ENCODE measurements at regions not wholly inside any gene's neighbourhood (a gene's known extent, or its start where the extent isn't known, plus 50 kb on each side); places are given as distances from the start of the nearest gene placed in this dataset.
"Not testable (repeated sequence)": the region's sequence is repeated elsewhere in the genome, so short reads cannot be mapped to it uniquely, and the experiment has no call there.

DNA sequence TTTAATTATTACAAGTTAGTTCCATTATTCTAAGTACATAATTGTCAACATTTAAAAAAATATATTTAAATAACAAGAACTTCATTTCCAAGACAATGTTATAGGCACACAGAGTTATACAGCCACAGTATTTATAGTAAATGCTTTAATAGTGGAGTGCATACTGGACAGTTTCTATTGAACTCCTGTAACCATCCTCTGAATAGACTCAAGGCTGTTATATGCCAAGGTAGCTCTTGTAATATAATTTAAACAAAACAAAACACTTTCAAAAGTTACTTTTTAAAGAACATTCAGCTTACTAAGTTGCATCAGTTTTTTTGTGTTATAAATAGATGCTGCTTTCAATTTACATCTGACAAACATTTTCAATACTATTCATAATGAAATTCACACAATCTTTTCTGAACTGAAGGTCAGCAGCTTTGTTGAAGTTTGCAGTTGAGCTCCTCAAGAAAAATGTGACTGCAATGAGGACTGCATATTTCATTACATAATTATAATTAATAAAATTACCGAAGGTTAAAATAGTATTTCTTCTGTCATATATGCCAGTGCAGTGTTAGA lies 549.9 kb upstream of the CYLC2 start:
- no peaks in the 10 kb centered on the region for H3K9me3 ChIP-seq
- Mint-ChIP-seq H3K9me3 (peaks cover 5 to 21% (median 8%) of the 10 kb centered on the region in 3 donors), H3K4me1 (no peaks in the 10 kb centered on the region), H3K27ac (no peak overlapping the region), H3K27me3 (no peaks in the 10 kb centered on the region), H3K36me3 (no peaks in the 10 kb centered on the region), H3K4me3 (no peak overlapping the region)
- POLR2A ChIA-PET, result no interaction called here
- ATAC-seq (replicated peaks in 1 of 4) (no peak), DNase-seq (no peak)
- H3K27me3 ChIP-seq (replicated peaks in 1 of 2; ENCODE audit: control insufficient read depth in 2 of 2, extremely low read depth in 1 of 2, insufficient read depth in 2 of 2, low read length in 1 of 2), result no peaks in the 10 kb centered on the region
- CTCF ChIA-PET, result no interaction called here
- H3K4me1 ChIP-seq (ENCODE audit: control insufficient read depth in 1 of 2, extremely low read depth in 1 of 2, insufficient read depth in 2 of 2, low read length in 2 of 2), result no peaks in the 10 kb centered on the region
- no peaks in the 10 kb centered on the region for H3K36me3 ChIP-seq (ENCODE audit: control insufficient read depth in 2 of 2, extremely low read depth in 1 of 2, insufficient read depth in 1 of 2, low read length in 1 of 2)
- H3K27ac ChIP-seq (ENCODE audit: low read length), result no peak overlapping the region
- no CpG with 5 or more reads among the region's 1 CpG for WGBS (ENCODE audit: insufficient coverage)
- H3K4me3 ChIP-seq (ENCODE audit: control insufficient read depth in 1 of 2, extremely low read depth in 1 of 2, low read length in 1 of 2), result no peak overlapping the region

DNA sequence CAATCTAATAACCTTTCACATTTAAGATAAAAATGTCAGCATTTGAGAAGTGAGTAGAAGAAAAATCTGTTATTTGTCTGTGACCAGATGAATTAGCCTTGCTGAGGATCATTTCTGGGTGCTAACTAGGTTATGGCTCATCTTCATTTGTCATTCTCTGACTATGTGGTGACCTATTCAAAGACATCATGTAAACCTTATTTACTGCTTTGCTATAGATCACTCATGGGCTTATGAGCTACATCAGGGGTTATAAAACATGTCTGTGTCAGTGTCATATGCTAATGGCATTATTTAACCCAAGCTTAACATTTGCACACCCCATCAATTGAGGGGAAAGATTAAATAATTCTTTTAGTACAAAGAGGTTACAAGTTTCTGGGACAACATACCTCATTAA lies 555.5 kb upstream of the CYLC2 start:
- CTCF ChIA-PET, result no interaction called here
- H3K36me3 ChIP-seq (ENCODE audit: control insufficient read depth in 2 of 2, extremely low read depth in 1 of 2, insufficient read depth in 1 of 2, low read length in 1 of 2), result no peaks in the 10 kb centered on the region

DNA sequence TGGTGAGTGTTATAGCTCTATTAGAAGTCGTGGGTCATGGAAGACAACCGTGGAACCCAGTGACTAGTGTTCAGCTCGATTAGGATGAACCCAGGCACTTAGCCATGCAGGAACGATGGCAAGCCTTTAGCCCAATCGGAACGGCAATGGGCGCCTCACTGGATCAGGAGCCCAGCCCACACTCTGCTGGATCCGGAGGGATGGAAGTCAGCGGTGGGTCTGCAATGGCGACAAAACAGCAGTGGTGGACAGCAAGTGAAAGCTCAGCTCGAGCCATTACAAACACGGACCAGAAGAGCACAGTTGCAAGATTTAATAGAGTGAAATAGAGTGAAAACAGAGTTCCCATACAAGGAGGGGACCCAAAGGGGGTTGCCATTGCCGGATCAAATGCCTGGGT lies 558.5 kb upstream of the CYLC2 start:
- ATAC-seq (replicated peaks in 1 of 4); H3K27ac ChIP-seq (ENCODE audit: low read length); H3K27ac Mint-ChIP-seq; H3K27me3 ChIP-seq (replicated peaks in 1 of 2; ENCODE audit: control insufficient read depth in 2 of 2, extremely low read depth in 1 of 2, insufficient read depth in 2 of 2, low read length in 1 of 2); H3K4me3 Mint-ChIP-seq; DNase-seq; CTCF ChIA-PET; H3K9me3 ChIP-seq; H3K36me3 Mint-ChIP-seq; H3K4me1 Mint-ChIP-seq; H3K27me3 Mint-ChIP-seq; H3K36me3 ChIP-seq (ENCODE audit: control insufficient read depth in 2 of 2, extremely low read depth in 1 of 2, insufficient read depth in 1 of 2, low read length in 1 of 2); POLR2A ChIA-PET; H3K4me3 ChIP-seq (ENCODE audit: control insufficient read depth in 1 of 2, extremely low read depth in 1 of 2, low read length in 1 of 2); H3K4me1 ChIP-seq (ENCODE audit: control insufficient read depth in 1 of 2, extremely low read depth in 1 of 2, insufficient read depth in 2 of 2, low read length in 2 of 2): not testable (repeated sequence)
- WGBS (ENCODE audit: insufficient coverage), result 86% methylated on average over 11 of the region's 13 CpGs
- peaks cover 0 to 11% (median 6%) of the 10 kb centered on the region in 3 donors for H3K9me3 Mint-ChIP-seq

More for the DNA sequence above, 555.5 kb upstream of the CYLC2 start:
- Histone ChIP-seq H3K4me1 (ENCODE audit: control insufficient read depth in 1 of 2, extremely low read depth in 1 of 2, insufficient read depth in 2 of 2, low read length in 2 of 2) (no peaks in the 10 kb centered on the region), H3K4me3 (ENCODE audit: control insufficient read depth in 1 of 2, extremely low read depth in 1 of 2, low read length in 1 of 2) (no peak overlapping the region), H3K9me3 (no peaks in the 10 kb centered on the region), H3K27me3 (replicated peaks in 1 of 2; ENCODE audit: control insufficient read depth in 2 of 2, extremely low read depth in 1 of 2, insufficient read depth in 2 of 2, low read length in 1 of 2) (no peaks in the 10 kb centered on the region), H3K27ac (ENCODE audit: low read length) (no peak overlapping the region)
- H3K27me3 Mint-ChIP-seq, result no peaks in the 10 kb centered on the region
- no peak overlapping the region for H3K27ac Mint-ChIP-seq
- H3K4me3 Mint-ChIP-seq, result no peak overlapping the region
- no peaks in the 10 kb centered on the region for H3K4me1 Mint-ChIP-seq
- POLR2A ChIA-PET, result no interaction called here
- DNase-seq (no peak), ATAC-seq (replicated peaks in 1 of 4) (no peak)
- H3K9me3 Mint-ChIP-seq, result peaks cover 0 to 8% (median 6%) of the 10 kb centered on the region in 3 donors
- H3K36me3 Mint-ChIP-seq, result no peaks in the 10 kb centered on the region

DNA sequence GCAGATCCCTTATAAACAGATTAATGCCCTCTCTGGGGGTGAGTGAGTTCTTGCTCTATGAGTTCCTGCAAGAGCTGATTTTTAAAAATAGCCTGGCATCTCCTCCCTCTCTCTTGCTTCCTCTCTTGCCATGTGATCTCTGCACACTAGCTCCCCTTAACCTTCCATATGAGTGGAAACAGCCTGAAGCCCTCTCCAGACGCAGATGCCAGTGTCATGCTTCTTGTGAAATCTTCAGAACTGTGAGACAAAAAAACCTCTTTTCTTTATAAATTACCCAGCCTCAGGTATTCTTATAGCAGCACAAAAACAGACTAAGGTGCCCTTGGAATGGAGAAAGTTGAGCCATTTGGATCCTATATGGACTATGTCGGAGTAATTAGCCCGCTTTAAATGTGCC lies 559.7 kb upstream of the CYLC2 start:
- ATAC-seq (replicated peaks in 1 of 4) (no peak), DNase-seq (no peak)
- Histone ChIP-seq H3K36me3 (ENCODE audit: control insufficient read depth in 2 of 2, extremely low read depth in 1 of 2, insufficient read depth in 1 of 2, low read length in 1 of 2) (no peaks in the 10 kb centered on the region), H3K9me3 (no peaks in the 10 kb centered on the region), H3K27ac (ENCODE audit: low read length) (no peak overlapping the region), H3K27me3 (replicated peaks in 1 of 2; ENCODE audit: control insufficient read depth in 2 of 2, extremely low read depth in 1 of 2, insufficient read depth in 2 of 2, low read length in 1 of 2) (no peaks in the 10 kb centered on the region), H3K4me1 (ENCODE audit: control insufficient read depth in 1 of 2, extremely low read depth in 1 of 2, insufficient read depth in 2 of 2, low read length in 2 of 2) (no peaks in the 10 kb centered on the region), H3K4me3 (ENCODE audit: control insufficient read depth in 1 of 2, extremely low read depth in 1 of 2, low read length in 1 of 2) (no peak overlapping the region)
- ChIA-PET POLR2A (no interaction called here), CTCF (no interaction called here)
- H3K27me3 Mint-ChIP-seq, result no peaks in the 10 kb centered on the region
- H3K9me3 Mint-ChIP-seq, result peaks cover 0 to 13% (median 6%) of the 10 kb centered on the region in 3 donors
- no peak overlapping the region for H3K4me3 Mint-ChIP-seq
- no peaks in the 10 kb centered on the region for H3K4me1 Mint-ChIP-seq
- 83% methylated on average over 2 of the region's 3 CpGs for WGBS (ENCODE audit: insufficient coverage)
- H3K36me3 Mint-ChIP-seq, result no peaks in the 10 kb centered on the region
- no peak overlapping the region for H3K27ac Mint-ChIP-seq

DNA sequence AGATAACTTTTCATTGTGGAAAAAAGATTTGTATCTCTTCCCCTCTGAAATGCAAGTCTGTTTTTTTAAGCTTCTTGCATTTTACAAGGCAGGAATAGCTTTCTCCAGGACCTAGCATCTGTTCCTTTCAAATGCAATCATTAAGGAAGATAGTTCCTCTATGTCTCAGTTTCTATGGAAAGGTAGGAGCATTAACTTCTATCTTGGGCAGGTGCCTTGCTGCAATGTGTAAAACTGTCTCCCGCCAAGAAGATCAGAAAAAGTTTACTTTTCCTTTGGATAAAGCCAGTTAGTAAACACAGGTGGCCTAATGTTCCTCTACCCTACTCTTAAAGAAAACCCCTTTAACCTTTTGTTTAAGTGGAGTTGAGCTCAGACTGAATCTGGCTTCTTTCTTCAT lies 560.6 kb upstream of the CYLC2 start:
- Histone ChIP-seq H3K4me1 (ENCODE audit: control insufficient read depth in 1 of 2, extremely low read depth in 1 of 2, insufficient read depth in 2 of 2, low read length in 2 of 2) (no peaks in the 10 kb centered on the region), H3K27me3 (replicated peaks in 1 of 2; ENCODE audit: control insufficient read depth in 2 of 2, extremely low read depth in 1 of 2, insufficient read depth in 2 of 2, low read length in 1 of 2) (no peaks in the 10 kb centered on the region), H3K9me3 (no peaks in the 10 kb centered on the region), H3K27ac (ENCODE audit: low read length) (no peak overlapping the region), H3K36me3 (ENCODE audit: control insufficient read depth in 2 of 2, extremely low read depth in 1 of 2, insufficient read depth in 1 of 2, low read length in 1 of 2) (no peaks in the 10 kb centered on the region), H3K4me3 (ENCODE audit: control insufficient read depth in 1 of 2, extremely low read depth in 1 of 2, low read length in 1 of 2) (no peak overlapping the region)
- POLR2A ChIA-PET, result no interaction called here
- CTCF ChIA-PET, result no interaction called here
- WGBS (ENCODE audit: insufficient coverage), result no CpG with 5 or more reads among the region's 1 CpG
- ATAC-seq (replicated peaks in 1 of 4) (no peak), DNase-seq (no peak)
- no peaks in the 10 kb centered on the region for H3K4me1 Mint-ChIP-seq
- H3K4me3 Mint-ChIP-seq, result no peak overlapping the region
- peaks cover 0 to 13% (median 8%) of the 10 kb centered on the region in 3 donors for H3K9me3 Mint-ChIP-seq
- H3K27ac Mint-ChIP-seq, result no peak overlapping the region
- H3K27me3 Mint-ChIP-seq, result no peaks in the 10 kb centered on the region
- no peaks in the 10 kb centered on the region for H3K36me3 Mint-ChIP-seq

DNA sequence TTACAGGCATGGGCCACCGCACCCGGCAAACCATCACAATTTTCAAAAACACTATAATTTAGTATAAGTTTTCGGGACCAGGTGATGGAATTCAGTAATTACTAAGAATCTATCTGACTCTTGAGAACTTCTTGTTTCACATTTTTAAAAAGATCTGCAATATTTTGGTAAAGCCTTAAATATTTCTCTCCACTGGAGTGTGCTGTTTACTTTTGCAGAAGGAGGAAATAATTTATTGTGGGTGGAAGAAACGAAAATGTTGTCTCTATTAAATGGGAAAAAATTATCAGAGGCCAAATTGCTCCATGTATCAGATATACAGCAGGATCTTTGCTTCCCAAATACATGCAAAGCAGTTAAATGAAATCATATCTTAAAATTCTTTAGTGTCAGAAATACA lies 566.8 kb upstream of the CYLC2 start:
- WGBS (ENCODE audit: insufficient coverage), result no CpG with 5 or more reads among the region's 4 CpGs
- Mint-ChIP-seq H3K4me3 (no peak overlapping the region), H3K27me3 (no peaks in the 10 kb centered on the region), H3K4me1 (no peaks in the 10 kb centered on the region), H3K9me3 (peaks cover 2 to 7% (median 6%) of the 10 kb centered on the region in 3 donors), H3K27ac (no peak overlapping the region), H3K36me3 (no peaks in the 10 kb centered on the region)
- Histone ChIP-seq H3K9me3 (no peaks in the 10 kb centered on the region), H3K27me3 (replicated peaks in 1 of 2; ENCODE audit: control insufficient read depth in 2 of 2, extremely low read depth in 1 of 2, insufficient read depth in 2 of 2, low read length in 1 of 2) (no peaks in the 10 kb centered on the region), H3K4me3 (ENCODE audit: control insufficient read depth in 1 of 2, extremely low read depth in 1 of 2, low read length in 1 of 2) (no peak overlapping the region), H3K27ac (ENCODE audit: low read length) (no peak overlapping the region), H3K4me1 (ENCODE audit: control insufficient read depth in 1 of 2, extremely low read depth in 1 of 2, insufficient read depth in 2 of 2, low read length in 2 of 2) (no peaks in the 10 kb centered on the region), H3K36me3 (ENCODE audit: control insufficient read depth in 2 of 2, extremely low read depth in 1 of 2, insufficient read depth in 1 of 2, low read length in 1 of 2) (no peaks in the 10 kb centered on the region)
- DNase-seq (no peak), ATAC-seq (replicated peaks in 1 of 4) (no peak)
- POLR2A ChIA-PET, result no interaction called here
- CTCF ChIA-PET, result no interaction called here

DNA sequence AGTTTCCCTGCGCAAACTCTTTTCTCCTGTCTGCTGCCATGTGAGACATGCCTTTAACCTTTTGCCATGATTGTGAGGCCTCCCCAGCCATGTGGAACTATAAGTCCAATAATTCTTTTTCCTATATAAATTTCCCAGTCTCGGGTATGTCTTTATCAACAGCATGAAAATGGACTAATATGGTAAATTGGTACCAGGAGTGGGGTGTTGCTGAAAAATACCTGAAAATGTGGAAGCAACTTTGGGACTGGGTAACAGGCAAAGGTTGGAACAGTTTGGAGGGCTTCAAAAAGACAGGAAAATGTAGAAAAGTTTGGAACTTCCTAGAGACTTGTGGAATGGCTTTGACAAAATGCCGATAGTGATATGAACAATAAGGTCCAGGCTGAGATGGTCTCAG lies 578.9 kb upstream of the CYLC2 start:
- ATAC-seq (replicated peaks in 1 of 4); H3K4me1 ChIP-seq (ENCODE audit: control insufficient read depth in 1 of 2, extremely low read depth in 1 of 2, insufficient read depth in 2 of 2, low read length in 2 of 2); DNase-seq; H3K9me3 ChIP-seq; H3K27me3 Mint-ChIP-seq; H3K36me3 ChIP-seq (ENCODE audit: control insufficient read depth in 2 of 2, extremely low read depth in 1 of 2, insufficient read depth in 1 of 2, low read length in 1 of 2); POLR2A ChIA-PET; H3K27ac ChIP-seq (ENCODE audit: low read length); H3K4me3 Mint-ChIP-seq; H3K36me3 Mint-ChIP-seq; H3K4me3 ChIP-seq (ENCODE audit: control insufficient read depth in 1 of 2, extremely low read depth in 1 of 2, low read length in 1 of 2); H3K27ac Mint-ChIP-seq; H3K27me3 ChIP-seq (replicated peaks in 1 of 2; ENCODE audit: control insufficient read depth in 2 of 2, extremely low read depth in 1 of 2, insufficient read depth in 2 of 2, low read length in 1 of 2); H3K4me1 Mint-ChIP-seq; CTCF ChIA-PET: not testable (repeated sequence)
- 90% methylated on average over 1 of the region's 3 CpGs for WGBS (ENCODE audit: insufficient coverage)
- peaks cover 12 to 22% (median 21%) of the 10 kb centered on the region in 3 donors for H3K9me3 Mint-ChIP-seq
